Choroid plexus epithelial cell (primary cell): ENCODE measurements at regions not wholly inside any gene's neighbourhood (a gene's known extent, or its start where the extent isn't known, plus 50 kb on each side); places are given as distances from the start of the nearest gene placed in this dataset.

ENCODE experiments used
- DNase-seq: peaks from one replicate; pipeline ENCODE4 v3.0.0-alpha.2; 2010; ENCODE audit warnings: low read depth
- H3K4me3 ChIP-seq: 2 replicates; pipeline ENCODE4 v1.5.1; 2011; ENCODE audit warnings: low read depth, mild to moderate bottlenecking, control low read depth, low read length, moderate library complexity
- CTCF ChIP-seq: conservative IDR thresholded peaks from 2 replicates; pipeline ENCODE4 v1.5.1; 2011; ENCODE audit warnings: low read depth, mild to moderate bottlenecking, control low read depth, inconsistent platforms, low read length, moderate library complexity

- no peak for DNase-seq
- H3K4me3 ChIP-seq: no peak overlapping the region
- no peak for TF ChIP-seq CTCF
Observed at GRCh38 chr7:133152875-133153274, 71.0 kb upstream of the CHCHD3 start.

DNA sequence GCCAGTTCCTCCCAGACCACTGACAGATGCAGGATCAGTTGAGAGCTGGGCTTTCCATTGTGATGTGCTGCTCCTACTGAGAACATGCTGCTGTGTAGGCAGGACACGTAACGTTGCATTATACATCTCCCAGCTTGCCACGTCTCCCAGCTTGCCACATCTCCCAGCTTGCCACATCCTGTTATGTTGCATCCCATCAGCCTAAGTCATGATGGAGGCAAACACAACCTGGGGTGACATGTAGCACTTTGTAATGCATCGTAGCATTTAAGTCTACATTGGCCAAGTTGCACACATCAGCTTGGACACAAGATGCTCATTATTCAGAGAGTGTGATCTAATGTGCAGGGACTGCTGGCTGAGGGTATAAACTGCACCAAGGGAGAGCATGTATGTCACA is 73.3 kb upstream of the CHCHD3 start:
- H3K4me3 ChIP-seq: no peak overlapping the region
- no peak for DNase-seq
- TF ChIP-seq CTCF: no peak

GRCh38 chr7:133155642-133156041 is 73.8 kb upstream of the CHCHD3 start:
- no peak overlapping the region for H3K4me3 ChIP-seq
- DNase-seq: no peak
- no peak for TF ChIP-seq CTCF

DNA sequence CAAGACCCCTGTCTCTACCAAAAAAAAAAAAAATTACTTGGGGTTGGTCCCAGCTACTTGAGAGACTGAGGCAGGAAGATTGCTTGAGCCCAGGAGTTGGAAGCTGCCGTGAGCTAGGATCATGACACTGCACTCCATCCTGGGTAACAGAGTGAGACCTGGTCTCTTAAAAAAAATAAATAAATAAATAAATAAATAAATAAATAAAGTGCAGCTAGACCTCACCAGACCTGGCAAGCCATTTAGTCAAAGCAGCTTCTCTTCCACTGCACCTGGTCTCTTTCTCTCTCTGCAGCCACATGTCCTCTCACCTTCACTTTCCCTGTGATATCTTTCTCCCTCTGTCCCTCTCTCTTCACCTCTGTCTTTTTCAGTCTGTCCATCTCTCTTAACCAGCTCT is 75.2 kb upstream of the CHCHD3 start:
- no peak for TF ChIP-seq CTCF
- no peak for DNase-seq
- H3K4me3 ChIP-seq: no peak overlapping the region

- no peak overlapping the region for H3K4me3 ChIP-seq
- no peak for TF ChIP-seq CTCF
- DNase-seq: no peak
Observed at GRCh38 chr7:133164498-133164897, 82.6 kb upstream of the CHCHD3 start.

DNA sequence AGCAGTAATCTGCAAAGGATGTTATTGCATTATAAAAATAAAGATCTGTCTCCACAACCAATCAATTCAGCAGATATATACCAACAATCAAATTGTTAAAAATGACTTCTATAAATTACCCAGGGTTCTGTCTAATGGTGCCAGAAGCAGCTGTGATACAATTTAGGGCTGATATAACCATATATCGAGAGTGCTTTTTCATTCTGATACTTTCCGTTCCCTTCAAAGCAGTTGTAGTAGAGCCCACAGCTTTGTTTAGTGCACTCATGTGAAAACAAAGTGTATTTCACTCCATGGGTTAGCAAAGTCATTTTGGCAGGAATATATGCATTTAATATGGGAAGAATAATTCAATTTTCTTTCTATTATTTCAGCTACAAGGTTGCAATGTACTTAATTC is 83.1 kb upstream of the CHCHD3 start:
- H3K4me3 ChIP-seq: no peak overlapping the region
- TF ChIP-seq CTCF: no peak
- DNase-seq: no peak

GRCh38 chr7:133165529-133165928 is 83.6 kb upstream of the CHCHD3 start:
- no peak overlapping the region for H3K4me3 ChIP-seq
- no peak for DNase-seq
- TF ChIP-seq CTCF: no peak
